ENCODE measurements at regions not wholly inside any gene's neighbourhood (a gene's known extent, or its start where the extent isn't known, plus 50 kb on each side); places are given as distances from the start of the nearest gene placed in this dataset.

DNA sequence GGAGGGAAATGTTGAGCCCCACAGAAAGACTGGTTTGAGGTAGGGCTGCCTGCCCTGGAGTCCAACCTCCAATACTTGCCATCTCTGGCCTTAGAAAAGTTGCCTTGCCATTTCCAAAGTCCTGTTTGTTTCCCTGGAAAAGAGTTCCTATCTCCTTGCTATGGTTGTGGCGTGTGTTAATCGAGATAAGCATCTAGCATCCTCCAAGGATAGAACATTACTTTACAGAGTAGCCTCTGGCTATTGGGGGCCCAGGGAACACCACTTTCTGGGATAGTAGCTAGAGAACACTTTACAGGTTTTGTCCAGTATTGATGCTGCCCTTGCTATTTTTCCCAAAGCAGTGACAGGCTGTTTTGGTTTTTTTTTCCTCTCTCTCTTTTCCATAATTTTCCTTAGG is 57.4 kb upstream of the SASH1 start:
- Mint-ChIP-seq H3K36me3 (ENCODE audit: low read depth) (no peaks in the 10 kb centered on the region), H3K4me3 (no peak overlapping the region), H3K9me3 (no peaks in the 10 kb centered on the region), H3K27ac (no peak overlapping the region), H3K27me3 (peaks cover 14% of the 10 kb centered on the region), H3K4me1 (ENCODE audit: low read depth) (no peaks in the 10 kb centered on the region)
- DNase-seq = no peak

DNA sequence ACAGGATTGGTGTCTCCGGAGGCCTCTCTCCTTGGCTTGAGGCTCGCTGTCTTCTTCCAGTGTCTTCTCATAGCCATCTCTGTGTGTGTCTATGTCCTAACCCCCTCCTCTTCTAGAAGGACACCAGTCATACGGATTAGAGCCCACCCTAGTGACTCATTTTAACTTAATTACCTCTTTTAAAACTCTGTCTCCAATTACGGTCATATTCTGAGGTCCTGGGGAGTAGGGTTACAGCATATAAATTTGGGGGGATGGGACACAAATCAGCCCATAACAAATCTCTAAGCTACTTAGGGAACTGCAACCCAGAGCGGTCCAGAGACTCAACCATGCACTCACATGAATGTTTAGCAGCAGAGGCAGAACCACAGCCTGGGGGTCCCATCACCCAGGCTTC is 56.1 kb upstream of the SASH1 start:
- Mint-ChIP-seq H3K27ac (no peak overlapping the region), H3K4me1 (ENCODE audit: low read depth) (no peaks in the 10 kb centered on the region), H3K27me3 (peaks cover 12% of the 10 kb centered on the region), H3K4me3 (no peak overlapping the region), H3K9me3 (no peaks in the 10 kb centered on the region), H3K36me3 (ENCODE audit: low read depth) (no peaks in the 10 kb centered on the region)
- DNase-seq = no peak

DNA sequence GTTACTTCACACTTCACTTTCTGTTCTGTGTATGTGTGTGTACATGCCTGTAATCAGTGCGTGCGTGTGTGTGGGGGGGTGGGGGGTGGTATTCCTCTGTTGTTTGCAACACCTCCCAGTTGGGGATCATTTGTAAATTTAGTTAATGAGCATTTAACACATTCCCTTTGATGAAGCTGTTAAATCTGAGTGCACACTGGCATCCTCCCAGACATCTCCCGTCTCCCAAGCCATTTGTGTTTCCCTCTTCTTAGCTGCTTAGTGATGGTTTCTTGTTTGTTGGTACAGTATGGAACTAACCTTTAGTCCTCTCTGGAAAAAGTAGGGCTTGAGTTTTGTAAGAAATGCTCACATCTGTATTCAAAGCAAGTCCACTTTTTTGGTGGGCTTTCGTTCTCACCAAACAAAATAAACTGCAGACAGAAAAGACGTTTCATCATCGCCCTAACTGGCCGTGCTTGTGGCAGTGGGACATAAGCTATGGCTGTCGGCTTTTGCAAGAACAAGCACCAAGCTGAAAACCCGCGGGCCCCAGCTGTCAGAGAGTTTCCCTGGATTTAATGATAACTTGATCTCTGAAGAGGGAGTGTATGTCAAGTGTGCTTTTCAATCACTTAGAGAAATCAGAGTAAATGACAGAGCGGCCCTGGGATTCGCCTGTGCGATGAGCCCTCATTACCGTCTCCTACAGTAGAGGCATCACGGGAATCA is 54.9 kb upstream of the SASH1 start:
- H3K4me1 Mint-ChIP-seq (ENCODE audit: low read depth) = no peaks in the 10 kb centered on the region
- no peak for DNase-seq
- H3K27me3 Mint-ChIP-seq = peaks cover 8% of the 10 kb centered on the region
- H3K4me3 Mint-ChIP-seq = no peak overlapping the region
- no peaks in the 10 kb centered on the region for H3K36me3 Mint-ChIP-seq (ENCODE audit: low read depth)
- no peaks in the 10 kb centered on the region for H3K9me3 Mint-ChIP-seq
- H3K27ac Mint-ChIP-seq = no peak overlapping the region

GRCh38 chr6:148288541-148288940 is 54.1 kb upstream of the SASH1 start:
- Mint-ChIP-seq H3K9me3 (no peaks in the 10 kb centered on the region), H3K27ac (no peak overlapping the region), H3K36me3 (ENCODE audit: low read depth) (no peaks in the 10 kb centered on the region), H3K4me3 (no peak overlapping the region), H3K4me1 (ENCODE audit: low read depth) (no peaks in the 10 kb centered on the region), H3K27me3 (peaks cover 8% of the 10 kb centered on the region)
- no peak for DNase-seq

DNA sequence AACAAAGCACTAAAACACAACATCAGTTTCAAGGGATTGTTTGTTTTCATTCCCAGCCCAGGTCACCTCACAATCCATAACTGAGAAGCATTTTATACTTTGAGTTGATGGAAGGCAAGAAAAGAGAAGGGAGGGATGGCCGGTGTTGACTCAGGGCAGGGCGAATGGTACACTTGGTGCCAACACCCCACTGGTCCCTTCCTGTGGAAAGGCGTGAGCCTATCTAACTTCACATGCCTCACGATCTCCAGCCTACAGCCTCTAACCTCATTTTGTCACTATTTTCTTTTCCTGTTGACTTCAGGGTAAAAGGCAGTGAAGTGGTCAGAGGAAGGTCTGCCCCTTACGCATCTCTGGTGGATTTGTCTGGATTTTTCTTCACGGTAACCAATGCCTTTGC is 53.5 kb upstream of the SASH1 start:
- Mint-ChIP-seq H3K9me3 (no peaks in the 10 kb centered on the region), H3K36me3 (ENCODE audit: low read depth) (no peaks in the 10 kb centered on the region), H3K27me3 (peaks cover 8% of the 10 kb centered on the region), H3K4me1 (ENCODE audit: low read depth) (no peaks in the 10 kb centered on the region), H3K27ac (no peak overlapping the region), H3K4me3 (no peak overlapping the region)
- no peak for DNase-seq

DNA sequence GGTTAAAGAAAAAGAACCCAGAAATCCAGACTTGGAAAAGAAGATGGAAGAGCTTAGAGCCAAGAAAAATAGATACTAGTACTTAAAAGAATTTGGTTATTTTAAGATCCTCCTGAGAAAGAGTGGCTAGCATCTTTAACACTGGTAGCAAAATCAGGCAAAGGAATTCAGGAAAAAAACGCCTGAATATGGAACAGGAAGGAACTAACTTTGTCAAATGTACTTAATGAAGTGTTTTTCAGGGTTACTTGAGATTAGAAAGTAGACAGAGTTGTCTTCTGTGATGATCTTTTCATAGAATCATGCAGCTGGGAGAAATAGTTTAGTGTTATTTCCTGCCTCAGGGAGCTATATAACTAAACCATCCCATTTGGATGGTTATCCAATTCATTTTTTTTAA is 50.8 kb upstream of the SASH1 start:
- Mint-ChIP-seq H3K4me3 (no peak overlapping the region), H3K4me1 (ENCODE audit: low read depth) (no peaks in the 10 kb centered on the region), H3K9me3 (no peaks in the 10 kb centered on the region), H3K27me3 (peaks cover 6% of the 10 kb centered on the region), H3K27ac (no peak overlapping the region), H3K36me3 (ENCODE audit: low read depth) (no peaks in the 10 kb centered on the region)
- no peak for DNase-seq
